ENCODE measurements at regions not wholly inside any gene's neighbourhood (a gene's known extent, or its start where the extent isn't known, plus 50 kb on each side); places are given as distances from the start of the nearest gene placed in this dataset.

DNA sequence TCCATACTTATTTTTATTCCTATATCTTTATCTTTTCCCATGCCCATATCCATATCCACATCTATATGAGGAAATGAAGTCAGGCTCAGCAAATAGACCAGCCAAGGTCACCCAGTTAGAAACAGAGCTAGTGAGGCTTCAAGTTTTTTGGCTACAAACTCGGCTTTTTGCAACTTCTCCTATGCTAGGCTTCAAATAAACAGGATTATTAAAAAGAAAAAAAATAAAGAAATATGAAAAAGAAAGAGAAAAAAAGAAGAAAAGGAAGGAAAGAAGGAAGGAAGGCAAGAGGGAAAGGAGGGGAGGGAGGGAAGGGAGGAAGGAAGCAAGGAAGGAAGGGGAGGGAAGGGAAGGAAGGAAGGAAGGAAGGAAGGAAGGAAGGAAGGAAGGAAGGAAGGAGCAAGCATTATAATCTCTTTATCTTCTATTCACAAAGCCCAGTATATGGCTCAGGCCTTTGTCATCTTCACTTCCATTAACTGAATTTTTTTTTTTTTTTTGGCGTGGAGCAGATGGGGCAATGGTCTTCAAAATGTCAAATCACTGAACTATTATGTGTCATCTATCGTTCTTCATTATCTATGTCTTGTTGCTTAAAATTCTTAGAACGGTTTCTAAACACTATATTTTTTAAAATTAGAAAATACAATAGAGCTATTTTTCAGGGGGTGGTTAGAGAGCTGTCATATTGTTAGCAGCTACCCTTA lies 418.2 kb downstream of the VRK1 start:
- no peak for DNase-seq

DNA sequence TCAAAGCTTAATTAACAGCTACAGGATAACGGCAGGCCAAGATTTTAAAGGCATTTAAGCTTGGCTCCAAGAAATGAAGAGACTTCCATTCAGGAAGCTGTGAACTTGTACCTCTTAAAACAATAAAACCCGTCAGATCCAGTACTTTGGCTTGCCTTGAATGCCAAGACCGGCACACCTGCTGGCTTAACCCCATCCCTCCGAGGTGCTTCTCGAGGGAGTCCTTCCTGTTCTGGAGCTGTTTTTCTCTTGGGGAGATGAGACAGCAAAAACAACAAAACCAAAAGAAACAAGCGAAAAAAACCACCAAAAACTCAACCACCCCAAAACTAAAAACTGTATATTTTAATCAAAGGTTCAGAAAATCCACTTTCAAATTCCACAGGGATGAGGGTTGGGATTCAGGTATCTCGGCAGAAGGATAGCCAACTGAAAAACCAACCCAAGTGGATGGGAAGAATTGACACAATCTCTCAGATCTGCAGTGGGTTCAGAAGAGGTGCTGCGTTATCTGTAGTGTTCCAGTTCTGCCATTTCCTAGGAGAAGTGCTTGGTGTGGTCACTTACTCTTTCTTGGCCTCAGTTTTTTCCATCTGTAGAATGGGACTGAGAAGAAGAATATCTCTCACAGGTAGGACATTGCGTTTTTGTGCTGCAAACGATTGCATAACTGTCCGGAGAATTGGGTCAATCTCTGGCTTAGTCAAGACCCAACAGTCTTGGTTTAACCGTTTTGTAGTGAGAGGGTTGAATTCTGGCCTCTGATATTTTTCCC lies 420.1 kb downstream of the VRK1 start:
- DNase-seq: no peak

DNA sequence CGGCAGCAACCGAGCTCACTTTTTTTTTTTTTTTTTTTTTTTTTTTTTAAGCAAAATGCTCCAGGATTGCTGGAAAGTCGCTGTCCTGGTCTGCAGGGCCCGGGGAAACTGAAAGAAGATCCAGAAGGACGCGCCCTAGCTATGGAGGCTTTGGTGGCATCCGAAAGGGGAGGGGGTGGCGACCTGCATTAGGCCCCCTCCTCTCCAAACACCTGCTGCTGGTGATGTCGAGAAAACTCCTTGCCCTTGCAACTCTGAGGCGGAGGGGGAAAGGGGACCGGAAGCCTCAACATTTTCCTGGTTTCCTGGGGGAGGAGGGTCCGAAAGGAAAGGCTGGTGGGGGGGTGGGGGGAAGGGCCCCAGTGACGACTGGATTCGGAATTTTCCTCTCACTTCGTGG lies 421.1 kb downstream of the VRK1 start:
- no peak for DNase-seq

DNA sequence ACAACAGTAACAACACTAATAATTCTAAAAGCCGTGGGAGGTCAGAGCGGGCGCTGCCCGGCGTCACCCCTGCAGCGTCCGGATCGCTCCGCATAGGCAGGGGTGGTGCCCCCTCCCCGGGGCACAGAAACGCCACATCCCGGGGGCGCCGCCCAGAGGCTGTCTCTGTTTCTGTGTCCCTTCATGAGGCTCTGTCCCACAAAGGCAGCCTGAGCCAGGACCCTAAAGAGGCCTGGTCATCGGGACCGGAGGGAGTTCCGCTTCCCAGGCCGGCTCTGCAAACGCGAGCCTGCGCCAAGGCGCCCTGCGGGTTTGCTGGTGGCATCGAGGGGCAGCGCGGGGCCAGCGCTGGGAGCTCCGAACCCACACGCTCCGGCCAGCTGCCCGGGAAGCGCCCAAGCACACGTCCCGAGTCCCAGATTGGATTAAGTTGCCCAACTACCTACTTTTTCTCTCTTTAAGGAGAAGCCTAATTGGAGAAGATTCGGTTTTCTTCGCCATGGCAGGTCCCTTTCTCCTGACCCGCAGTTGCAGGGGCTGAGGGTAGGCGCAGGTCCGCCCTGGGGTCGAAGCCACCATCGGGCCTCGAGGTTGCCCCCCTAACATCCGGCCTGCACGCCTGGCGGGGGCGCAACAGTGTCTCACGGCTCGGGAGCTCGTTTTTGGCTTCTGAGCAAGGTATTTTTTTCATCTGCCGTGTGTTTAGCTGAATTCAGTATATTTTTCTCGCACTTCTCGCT lies 421.7 kb downstream of the VRK1 start:
- no peak for DNase-seq

DNA sequence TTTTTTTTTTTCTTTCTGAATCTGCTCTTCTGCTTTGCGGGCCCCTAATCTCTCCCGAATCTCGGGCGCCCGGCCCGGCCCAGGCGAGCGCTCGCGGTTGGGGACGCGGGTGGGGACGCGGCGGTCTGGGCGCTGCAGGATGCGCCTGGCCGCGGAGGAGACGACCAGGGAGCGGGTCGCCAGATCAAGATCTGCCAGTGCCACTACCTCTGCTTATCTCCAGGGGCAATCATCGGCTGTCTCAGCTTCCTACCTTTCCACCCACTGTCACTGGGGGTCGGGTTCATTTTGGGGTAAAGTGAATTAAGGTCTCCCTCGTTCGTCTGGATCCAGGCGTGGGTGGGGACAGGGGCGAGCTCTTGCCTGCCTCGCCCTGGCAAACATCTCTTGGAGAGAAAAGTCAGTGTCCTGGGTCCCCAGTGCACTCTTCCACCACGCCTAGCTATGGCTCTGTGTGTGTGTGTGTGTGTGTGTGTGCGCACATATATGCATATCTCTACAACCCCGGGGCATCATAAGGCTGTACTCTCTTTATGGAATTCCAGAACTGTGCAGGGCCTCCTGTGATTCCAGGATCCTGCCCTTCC lies 422.3 kb downstream of the VRK1 start:
- DNase-seq: no peak

DNA sequence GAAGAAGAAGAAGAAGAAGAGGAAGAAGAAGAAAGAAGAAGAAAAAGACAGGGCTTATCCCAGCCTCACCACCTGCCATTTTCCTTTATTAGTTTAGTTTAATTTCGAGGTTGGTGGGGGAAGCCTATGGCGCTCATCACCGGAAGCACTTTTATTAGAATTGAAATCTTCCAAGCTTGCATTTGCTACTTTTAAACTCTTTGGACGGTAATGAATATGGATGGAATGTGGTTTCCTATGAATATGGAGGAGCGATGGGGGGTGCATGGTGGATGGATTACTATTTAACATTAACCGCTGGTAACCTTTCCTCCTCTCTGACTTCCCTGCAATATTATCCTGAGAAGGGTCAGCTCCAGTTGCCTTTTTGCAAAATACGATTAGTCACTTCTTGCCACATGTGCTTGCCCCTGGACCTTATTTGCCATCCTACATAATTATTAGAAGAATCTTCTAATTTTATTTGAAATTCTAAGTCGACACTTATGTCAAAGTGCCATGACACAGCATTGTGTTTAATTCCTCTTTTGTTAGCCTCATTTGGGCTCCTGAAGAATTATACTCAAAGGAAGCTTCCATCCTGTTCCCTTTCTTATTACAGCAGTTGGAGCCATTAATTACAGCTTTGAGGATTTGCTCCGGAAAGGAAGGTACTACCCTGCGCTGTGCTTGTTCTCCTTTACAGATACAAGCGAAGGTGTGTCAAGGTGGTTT lies 424.5 kb downstream of the VRK1 start:
- no peak for DNase-seq

DNA sequence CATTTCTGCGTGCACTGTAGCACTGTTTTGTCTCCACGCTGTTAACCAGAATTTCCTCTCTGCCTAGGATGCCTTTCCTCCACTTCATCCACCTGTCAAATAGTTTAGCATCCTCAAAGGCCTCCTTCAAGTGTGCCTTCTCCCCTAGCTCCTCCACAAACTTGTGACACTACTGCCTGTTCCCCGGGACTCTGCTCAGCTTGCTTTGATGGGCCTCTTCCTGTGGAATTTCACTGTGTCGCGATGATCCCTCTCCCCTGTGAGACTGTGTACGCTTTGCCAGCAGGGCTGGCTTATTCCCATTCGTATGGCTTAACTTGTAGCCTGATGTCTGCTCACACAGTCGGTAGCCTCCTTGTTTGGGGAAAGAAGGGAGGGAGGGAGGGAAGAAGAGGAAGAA lies 426.8 kb downstream of the VRK1 start:
- no peak for DNase-seq

DNA sequence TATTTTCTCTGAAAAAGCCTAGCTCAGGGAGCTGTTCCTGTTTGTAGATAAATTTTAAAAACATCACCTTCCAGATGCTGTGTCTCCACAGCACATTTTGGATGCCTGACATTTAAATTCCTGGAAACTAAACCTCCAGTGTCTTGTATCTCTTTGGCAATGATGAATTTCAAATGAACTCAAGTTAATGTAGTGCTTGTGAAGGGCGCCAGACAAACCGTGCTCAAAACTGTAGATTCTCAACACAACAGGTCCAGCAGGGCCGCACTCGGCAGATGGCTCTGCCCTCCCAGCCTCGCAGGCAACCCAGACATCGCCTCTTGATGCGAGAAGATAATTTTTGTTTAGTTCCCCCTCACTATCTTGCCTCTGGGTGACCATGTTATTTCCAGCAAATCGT lies 432.9 kb downstream of the VRK1 start:
- DNase-seq: no peak

DNA sequence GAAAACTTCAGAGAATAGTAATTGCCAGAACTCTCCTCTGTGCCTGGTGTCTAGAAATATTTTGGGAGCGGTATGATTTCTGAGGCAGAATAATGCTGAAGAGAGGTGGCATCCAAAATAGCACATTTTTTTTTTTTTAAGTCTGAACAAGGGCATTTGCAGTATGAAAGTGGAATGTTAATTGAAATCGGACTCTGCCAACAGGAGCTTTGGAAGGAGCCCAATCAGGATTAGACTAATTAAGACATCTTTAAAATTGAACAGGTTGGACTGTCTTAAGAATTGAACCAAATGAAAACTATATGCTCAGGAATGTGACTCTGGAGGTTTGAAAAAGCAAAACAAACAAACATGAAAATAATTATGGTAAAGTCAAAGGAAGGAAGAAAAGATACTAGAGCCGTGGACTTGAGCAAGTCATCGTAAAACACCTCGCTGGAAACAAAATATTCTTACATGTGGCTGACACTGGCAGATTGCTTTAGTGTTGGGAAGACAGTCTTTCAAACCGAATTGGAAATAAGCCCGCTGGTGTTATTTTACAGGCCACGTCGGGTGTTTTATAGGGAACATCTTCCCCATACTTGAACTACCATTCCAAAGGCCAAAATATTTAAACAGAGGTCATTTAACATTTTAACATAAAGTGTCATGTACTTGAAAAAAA lies 436.3 kb downstream of the VRK1 start:
- DNase-seq: no peak

DNA sequence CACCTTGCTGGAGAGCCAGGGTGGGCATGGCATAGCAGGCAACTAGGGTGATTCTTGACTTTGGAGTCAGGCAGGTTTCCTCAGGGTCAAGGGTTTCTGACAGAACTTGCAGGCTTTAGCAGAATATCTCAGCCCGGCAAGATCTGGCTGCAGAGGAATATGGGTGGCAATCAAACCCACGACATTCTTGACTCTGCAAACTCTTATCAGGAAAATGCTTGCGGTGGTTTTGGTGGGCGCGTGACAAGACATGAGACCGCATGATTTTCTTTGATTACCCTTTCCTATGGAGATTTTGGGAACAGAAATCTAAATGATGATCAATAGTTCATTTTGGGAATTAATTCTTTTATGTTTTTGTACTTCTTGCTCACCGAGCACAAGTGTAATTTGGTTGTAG lies 449.5 kb downstream of the VRK1 start:
- no peak for DNase-seq

DNA sequence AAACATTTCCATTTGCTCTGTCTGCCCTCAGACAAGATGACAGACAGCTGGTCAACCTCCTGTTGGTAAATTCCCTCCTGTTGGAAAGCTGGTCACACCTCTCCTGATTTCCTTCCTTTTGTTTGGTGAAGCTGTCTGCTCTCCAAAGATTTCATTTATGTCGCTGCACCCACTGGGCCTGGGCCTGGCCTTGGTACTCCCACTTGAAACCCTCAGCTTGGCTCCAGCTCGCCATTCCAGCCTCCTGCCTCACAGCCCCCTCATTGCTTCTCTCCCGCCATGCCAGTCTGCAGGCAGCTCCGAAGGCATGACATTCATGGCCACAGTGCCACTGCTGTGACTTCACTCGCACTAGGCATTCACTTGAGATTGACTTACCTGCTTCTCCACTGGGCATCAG lies 451.8 kb downstream of the VRK1 start:
- no peak for DNase-seq

DNA sequence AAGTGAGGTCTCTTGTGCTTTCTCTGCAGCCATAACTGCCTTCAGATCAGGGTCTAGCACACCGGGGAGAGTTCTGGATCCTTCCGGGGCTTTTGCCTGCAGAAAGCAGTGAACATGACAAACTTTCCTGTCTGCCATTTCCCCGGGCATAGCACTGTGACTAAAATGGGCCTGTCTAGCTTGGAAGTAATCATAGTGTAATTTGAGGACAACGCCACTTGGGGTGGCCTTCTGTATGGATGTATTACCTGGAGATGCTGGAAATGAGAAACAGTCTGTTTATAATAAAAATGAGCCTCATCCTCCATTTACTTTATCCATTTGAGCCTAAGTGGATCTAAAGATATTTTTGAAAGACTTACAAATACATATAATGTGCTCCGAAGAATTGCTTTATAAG lies 453.7 kb downstream of the VRK1 start:
- DNase-seq: no peak

DNA sequence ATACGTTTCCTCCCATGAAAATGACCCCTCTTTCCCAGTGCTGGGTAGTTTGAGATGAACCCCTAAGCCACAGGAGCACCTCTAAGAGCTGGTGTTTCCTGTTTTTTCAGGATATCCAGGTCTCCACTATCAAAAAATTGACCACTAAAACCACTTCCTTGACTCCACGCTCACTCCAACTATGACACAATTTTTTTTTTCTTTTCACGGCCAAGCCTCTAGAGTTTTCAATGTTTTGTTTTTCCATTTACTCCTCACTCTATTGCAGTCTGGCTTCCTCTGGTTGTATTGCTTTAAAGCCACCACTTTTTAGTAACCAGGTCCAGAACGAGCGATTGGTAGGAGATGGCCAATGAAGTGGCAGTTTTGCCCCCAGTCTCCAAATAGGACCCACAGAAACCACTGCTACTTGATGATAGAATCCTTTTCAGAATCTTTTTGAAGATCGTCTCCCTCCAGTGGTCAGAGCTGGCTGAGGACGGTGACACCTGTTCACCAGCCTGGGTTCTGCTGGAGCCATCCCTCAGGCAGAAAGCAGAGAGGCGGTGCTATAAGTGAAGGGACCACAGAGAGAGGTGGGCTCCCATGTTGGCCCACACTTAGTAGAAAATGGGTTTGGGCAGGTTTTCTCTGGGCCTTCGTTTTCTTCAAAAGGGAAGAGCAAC lies 454.4 kb downstream of the VRK1 start:
- DNase-seq: no peak

DNA sequence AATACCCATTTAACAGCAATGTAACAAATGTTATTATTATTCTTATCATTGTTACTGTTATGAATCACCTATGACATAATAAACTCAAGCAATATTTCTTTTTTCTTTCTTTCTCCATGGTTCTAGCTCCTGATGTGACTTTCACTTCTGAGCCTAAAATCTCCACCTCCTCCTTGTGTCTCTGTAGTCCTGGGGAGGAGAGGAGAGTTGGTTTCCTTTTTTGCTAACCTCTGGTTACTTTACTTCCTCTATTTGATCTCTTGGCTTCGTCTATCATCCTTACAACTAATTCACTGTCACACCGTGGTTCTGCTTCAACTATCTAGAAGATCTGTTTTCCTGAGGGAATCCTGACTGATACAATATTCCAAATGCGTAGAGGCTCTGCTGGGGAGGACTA lies 456.6 kb downstream of the VRK1 start:
- DNase-seq: no peak

DNA sequence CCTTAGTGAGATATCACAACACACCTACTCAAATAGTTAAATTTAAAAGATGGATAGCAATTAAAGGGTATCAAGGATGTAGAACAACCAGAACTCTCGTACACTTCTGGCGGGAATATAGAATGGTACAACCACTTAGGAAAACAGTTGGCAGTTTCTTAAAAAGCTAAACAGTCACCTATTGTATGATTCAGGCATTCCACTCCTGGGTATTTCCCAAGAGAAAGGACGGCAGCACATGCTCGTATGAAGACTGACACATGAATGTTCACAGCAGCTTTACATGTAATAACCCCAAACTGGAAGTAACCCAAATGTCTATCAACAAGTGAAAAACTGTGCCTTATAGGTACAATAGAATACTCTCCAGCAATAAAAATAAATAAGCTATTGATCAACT lies 465.2 kb downstream of the VRK1 start:
- no peak for DNase-seq

DNA sequence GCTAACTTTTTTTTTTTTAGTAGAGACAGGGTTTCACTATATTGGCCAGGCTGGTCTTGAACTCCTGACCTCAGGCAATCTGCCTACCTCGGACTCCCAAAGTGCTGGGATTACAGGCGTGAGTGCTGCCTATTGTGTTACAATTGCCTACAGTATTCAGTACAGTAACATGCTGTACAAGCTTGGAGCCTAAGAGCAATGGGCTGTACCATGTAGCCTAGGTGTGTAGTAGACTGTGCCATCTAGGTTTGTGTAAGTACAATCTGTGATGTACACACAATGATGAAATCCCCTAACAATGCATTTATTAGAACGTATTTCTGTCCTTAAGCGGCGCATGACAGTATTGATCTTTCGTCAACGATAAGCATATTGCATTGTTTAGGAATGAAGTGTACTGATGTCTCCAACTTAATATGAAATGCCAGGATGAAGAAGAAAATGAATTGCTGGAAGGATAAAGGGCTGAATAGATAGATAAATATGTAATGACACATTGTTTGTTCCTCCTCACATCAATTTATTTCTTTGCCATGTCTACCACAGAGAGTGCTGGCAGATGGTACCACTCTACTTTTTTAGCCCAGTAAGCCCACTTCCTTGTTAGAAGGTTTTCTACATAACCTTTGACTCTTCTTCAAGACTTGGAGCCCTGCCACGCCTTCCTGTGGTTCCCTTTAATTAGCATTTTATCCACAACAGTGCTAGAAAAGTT lies 467.5 kb downstream of the VRK1 start:
- DNase-seq: no peak

DNA sequence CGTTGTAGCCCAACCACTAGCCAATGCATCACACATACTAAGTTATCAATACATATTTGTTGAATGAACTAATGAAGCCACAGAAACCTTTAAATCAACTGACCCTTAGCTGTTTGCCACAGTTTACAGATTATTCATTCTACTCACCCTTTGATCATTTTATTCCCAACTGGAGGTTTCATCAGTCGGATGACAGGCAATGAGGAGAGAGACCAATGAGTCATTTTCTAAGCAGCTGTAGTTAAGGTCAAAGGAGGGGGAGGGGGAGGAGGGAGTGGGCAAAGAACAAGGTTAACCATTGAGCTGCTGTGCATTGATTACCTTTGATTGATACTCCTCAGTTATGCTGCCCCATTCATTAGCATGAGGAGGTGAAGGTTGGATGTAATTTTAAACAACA lies 469.5 kb downstream of the VRK1 start:
- DNase-seq: no peak

DNA sequence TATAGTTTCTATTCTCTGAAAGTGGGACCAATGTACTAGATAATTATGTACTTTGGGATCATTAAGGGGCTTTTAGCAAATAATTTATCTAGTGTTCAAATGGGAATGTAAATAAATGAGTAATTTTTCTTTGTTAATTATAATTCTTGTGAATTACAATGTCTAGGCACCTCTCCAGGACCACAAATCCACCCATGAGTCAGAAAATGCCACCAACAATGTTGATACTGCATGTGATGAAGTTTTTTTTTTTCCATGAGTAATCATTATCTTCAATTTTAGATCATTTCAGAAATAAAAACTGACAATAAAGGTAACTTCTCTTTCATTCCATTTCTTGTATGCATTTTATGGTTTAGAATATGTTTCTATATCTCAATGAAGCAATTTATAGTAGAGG lies 470.3 kb downstream of the VRK1 start:
- no peak for DNase-seq

DNA sequence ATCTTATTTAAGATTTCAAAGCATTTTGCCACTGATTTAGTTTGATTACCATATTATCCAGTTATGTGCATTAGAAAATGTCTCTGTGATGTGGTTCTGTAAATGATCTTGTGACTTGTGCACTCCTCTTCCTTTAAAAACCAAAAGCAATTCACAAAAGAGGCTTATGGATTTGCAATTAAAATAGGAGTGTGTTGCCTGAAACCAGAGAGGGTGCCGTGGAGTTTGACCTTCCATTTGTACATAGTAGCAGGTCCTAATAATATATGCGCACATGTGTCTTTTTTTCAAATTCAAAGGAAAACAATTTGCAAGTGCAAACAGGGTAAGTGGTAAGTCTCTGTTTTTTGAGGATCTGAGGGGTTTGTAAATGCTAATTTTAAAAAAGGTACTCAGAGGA lies 470.9 kb downstream of the VRK1 start:
- no peak for DNase-seq

DNA sequence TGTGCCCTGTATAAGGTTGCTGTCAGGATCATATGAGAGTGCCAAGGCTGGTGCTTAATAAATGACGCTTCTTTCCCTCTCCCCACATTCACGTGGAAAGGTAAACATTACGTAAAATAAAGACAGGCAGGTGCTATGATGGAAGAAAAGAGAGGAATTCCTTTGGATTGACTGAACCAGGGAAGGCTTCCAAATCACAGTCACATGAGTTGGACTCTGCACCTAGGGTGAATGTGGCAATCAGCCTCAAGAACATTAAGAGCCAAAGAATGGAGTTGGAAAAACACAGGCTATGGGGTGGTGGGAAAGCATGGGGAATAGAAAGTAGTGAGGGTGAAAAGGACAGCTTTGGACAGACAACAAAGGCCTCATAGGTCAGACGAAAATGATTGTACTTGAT lies 473.1 kb downstream of the VRK1 start:
- DNase-seq: no peak

DNA sequence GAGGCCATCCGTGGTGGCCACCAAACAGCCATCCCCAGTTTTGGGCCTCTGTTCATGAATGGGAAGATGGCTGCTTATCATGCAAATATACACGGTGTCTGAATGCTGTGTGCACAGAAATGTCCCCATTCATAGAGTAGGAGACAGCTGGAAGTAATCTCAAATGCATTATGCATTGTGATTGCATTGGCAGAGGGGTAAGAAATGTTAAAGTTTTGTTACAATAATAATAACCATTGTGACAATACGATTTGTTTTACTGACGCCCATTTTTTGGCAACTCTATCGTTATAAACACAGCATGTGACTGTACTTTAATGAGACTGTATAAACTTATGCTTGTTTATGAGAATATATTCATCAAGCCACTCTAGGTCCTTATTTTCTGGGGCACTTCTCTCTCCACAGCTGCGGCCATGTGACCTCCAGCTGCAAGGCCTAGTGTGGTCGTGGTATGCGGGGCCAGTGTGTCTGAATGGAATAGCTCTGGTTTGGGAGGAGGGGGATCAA lies 474.3 kb downstream of the VRK1 start:
- DNase-seq: no peak
